DND-41 (cell line): ENCODE measurements at regions not wholly inside any gene's neighbourhood (a gene's known extent, or its start where the extent isn't known, plus 50 kb on each side); places are given as distances from the start of the nearest gene placed in this dataset.

Experiments
- EZH2 ChIP-seq: IDR thresholded peaks from 3 replicates; pipeline ENCODE4 v1.6.1; 2012; ENCODE audit warnings: borderline replicate concordance, low read depth, mild to moderate bottlenecking, moderate library complexity, low read length, inconsistent platforms; ENCODE audit not compliant: severe bottlenecking
- TF ChIP-seq, protein P1 (sequence below): IDR thresholded peaks from 2 replicates; pipeline ENCODE4 v1.5.1; 2012; ENCODE audit warnings: borderline replicate concordance, low read length, moderate library complexity, mild to moderate bottlenecking; ENCODE audit not compliant: poor library complexity, severe bottlenecking; ENCODE audit errors: extremely low read depth

DNA sequence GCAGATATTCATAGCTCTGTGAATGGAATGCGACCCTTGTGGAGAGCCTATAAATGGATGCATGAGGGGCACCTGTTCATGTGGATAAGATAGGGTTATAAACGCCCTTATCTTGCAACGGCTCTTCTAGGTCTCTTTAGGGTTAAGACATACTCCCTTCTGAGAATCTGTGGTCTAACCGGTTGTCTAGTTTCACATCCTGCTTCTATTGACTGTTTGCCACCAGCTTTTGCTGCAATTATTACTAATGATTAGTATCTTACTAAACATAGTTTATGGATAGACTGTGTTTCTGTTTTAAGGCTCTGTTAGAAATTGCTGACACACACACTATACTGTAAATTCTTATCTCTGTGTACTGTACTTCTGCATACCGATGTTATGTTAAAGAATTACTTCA is 198.9 kb upstream of the CYLC2 start:
- TF ChIP-seq, protein P1, sequence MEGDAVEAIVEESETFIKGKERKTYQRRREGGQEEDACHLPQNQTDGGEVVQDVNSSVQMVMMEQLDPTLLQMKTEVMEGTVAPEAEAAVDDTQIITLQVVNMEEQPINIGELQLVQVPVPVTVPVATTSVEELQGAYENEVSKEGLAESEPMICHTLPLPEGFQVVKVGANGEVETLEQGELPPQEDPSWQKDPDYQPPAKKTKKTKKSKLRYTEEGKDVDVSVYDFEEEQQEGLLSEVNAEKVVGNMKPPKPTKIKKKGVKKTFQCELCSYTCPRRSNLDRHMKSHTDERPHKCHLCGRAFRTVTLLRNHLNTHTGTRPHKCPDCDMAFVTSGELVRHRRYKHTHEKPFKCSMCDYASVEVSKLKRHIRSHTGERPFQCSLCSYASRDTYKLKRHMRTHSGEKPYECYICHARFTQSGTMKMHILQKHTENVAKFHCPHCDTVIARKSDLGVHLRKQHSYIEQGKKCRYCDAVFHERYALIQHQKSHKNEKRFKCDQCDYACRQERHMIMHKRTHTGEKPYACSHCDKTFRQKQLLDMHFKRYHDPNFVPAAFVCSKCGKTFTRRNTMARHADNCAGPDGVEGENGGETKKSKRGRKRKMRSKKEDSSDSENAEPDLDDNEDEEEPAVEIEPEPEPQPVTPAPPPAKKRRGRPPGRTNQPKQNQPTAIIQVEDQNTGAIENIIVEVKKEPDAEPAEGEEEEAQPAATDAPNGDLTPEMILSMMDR, result no peak
- TF ChIP-seq EZH2, result no peak
